SK-N-SH (cell line): ENCODE measurements at regions not wholly inside any gene's neighbourhood (a gene's known extent, or its start where the extent isn't known, plus 50 kb on each side); places are given as distances from the start of the nearest gene placed in this dataset.
"Not testable (repeated sequence)": the region's sequence is repeated elsewhere in the genome, so short reads cannot be mapped to it uniquely, and the experiment has no call there.

Experiments
- CTCF ChIA-PET: fragments of 300-600, 350-600 bp; formaldehyde crosslinking; extraction: SDS; loops from one replicate; lab custom pipeline; 2021; lab: Yijun Ruan, JAX
- POLR2A ChIA-PET: fragments of 350-600 bp; sonication (Branson Sonifier 250); formaldehyde crosslinking; extraction: SDS; loops from one replicate; lab custom pipeline; 2020; ENCODE audit warnings: antibody characterized with exemption, inconsistent platforms; lab: Yijun Ruan, JAX
- DNase-seq: peaks from one replicate; pipeline ENCODE4 v3.0.0; 2012
- H2AFZ ChIP-seq: fragments of 200-600 bp; sonication (generic); 2 replicates; pipeline ENCODE4 v1.8.1; 2016; ENCODE audit warnings: antibody characterized with exemption, mild to moderate bottlenecking, low read depth
- H3F3A ChIP-seq: fragments of 200-600 bp; sonication (generic); replicated peaks from 2 replicates; pipeline ENCODE3; 2016; ENCODE audit warnings: antibody characterized with exemption, mild to moderate bottlenecking; ENCODE audit not compliant: insufficient read depth
- H3K27ac ChIP-seq, 2 experiments: fragments of 200-500 bp in 1 of 2; fragments of 200-600 bp in 1 of 2; sonication (Bioruptor generic) in 1 of 2; sonication (generic), shearing (Covaris generic) in 1 of 2; 2 replicates each; pipeline versions ENCODE4 v1.5.1 to v1.6.1; 2014 to 2016; ENCODE audit warnings: low read depth in 2 of 2, inconsistent platforms in 1 of 2, low read length in 1 of 2, mild to moderate bottlenecking in 1 of 2, mixed read lengths in 1 of 2
- H3K27me3 ChIP-seq: fragments of 200-600 bp; sonication (generic), shearing (Covaris generic); 2 replicates; pipeline ENCODE4 v1.6.1; 2016; ENCODE audit warnings: mixed run types; ENCODE audit not compliant: insufficient read depth
- H3K36me3 ChIP-seq, 2 experiments: fragments of 200-500 bp in 1 of 2; fragments of 200-600 bp in 1 of 2; sonication (Bioruptor generic) in 1 of 2; sonication (generic) in 1 of 2; replicated peaks in 1 of 2; 2 replicates each; pipeline versions ENCODE3 to v1.5.1; 2014 to 2016; ENCODE audit warnings: low read length in 1 of 2, mild to moderate bottlenecking in 1 of 2; ENCODE audit not compliant: insufficient read depth in 2 of 2, control insufficient read depth in 1 of 2
- H3K4me1 ChIP-seq, 2 experiments: fragments of 200-500 bp in 1 of 2; fragments of 200-600 bp in 1 of 2; sonication (Bioruptor generic) in 1 of 2; sonication (generic), shearing (Covaris generic) in 1 of 2; 2 replicates each; pipeline versions ENCODE4 v1.5.1 to v1.6.1; 2014 to 2016; ENCODE audit warnings: low read depth in 1 of 2, low read length in 1 of 2, mixed run types in 1 of 2; ENCODE audit not compliant: insufficient read depth in 2 of 2, control insufficient read depth in 1 of 2
- H3K4me2 ChIP-seq: fragments of 200-600 bp; sonication (generic), shearing (Covaris generic); 2 replicates; pipeline ENCODE4 v1.6.1; 2017; ENCODE audit warnings: mixed run types
- H3K4me3 ChIP-seq, 2 experiments: fragments of 200-500 bp in 1 of 2; fragments of 200-600 bp in 1 of 2; sonication (Bioruptor generic) in 1 of 2; sonication (generic), shearing (Covaris generic) in 1 of 2; 2 replicates each; pipeline versions ENCODE4 v1.5.1 to v1.8.1; 2014 to 2016; ENCODE audit warnings: low read depth in 2 of 2, inconsistent platforms in 1 of 2, low read length in 1 of 2, mild to moderate bottlenecking in 1 of 2, mixed read lengths in 1 of 2, moderate library complexity in 1 of 2
- H3K79me2 ChIP-seq: fragments of 200-600 bp; sonication (generic); 2 replicates; pipeline ENCODE4 v1.8.1; 2017; ENCODE audit warnings: mild to moderate bottlenecking; ENCODE audit not compliant: insufficient read depth
- H3K9ac ChIP-seq: fragments of 200-600 bp; sonication (generic); 2 replicates; pipeline ENCODE4 v1.6.1; 2017; ENCODE audit warnings: mixed run types
- H3K9me2 ChIP-seq: fragments of 200-600 bp; sonication (generic); 2 replicates; pipeline ENCODE4 v1.6.1; 2017; ENCODE audit warnings: mixed run types
- H3K9me3 ChIP-seq: fragments of 200-600 bp; sonication (generic); 2 replicates; pipeline ENCODE4 v1.6.1; 2017; ENCODE audit warnings: mixed run types, mild to moderate bottlenecking, moderate library complexity
- H4K20me1 ChIP-seq: fragments of 200-600 bp; sonication (generic); 2 replicates; pipeline ENCODE4 v1.6.1; 2017; ENCODE audit warnings: mild to moderate bottlenecking, mixed run types; ENCODE audit not compliant: insufficient read depth
- TEAD4 ChIP-seq: IDR thresholded peaks from 2 replicates; pipeline ENCODE4 v1.4.0; 2012; ENCODE audit warnings: mild to moderate bottlenecking, borderline replicate concordance; ENCODE audit not compliant: insufficient read depth
- WGBS: methylation state at CpG from one replicate; pipeline ENCODE4 v1.1.6; 2017; ENCODE audit warnings: low lambda C conversion rate; 5-methylcytosine and 5-hydroxymethylcytosine counted together
- TF ChIP-seq, protein P1 (sequence below): fragments of 200-600 bp; sonication (generic); IDR thresholded peaks from 2 replicates; pipeline ENCODE4 v1.6.1; 2017; ENCODE audit warnings: antibody characterized with exemption, mild to moderate bottlenecking, moderate library complexity
- TF ChIP-seq, protein P2 (sequence below): fragments of 150-350 bp; IDR thresholded peaks from 2 replicates; pipeline ENCODE4 v1.6.1; 2017; ENCODE audit warnings: antibody characterized with exemption, low read length, low read depth, borderline replicate concordance
- TF ChIP-seq, protein P3 (sequence below): IDR thresholded peaks from 2 replicates; pipeline ENCODE4 v1.4.0; 2012; ENCODE audit warnings: low read depth, borderline replicate concordance

DNA sequence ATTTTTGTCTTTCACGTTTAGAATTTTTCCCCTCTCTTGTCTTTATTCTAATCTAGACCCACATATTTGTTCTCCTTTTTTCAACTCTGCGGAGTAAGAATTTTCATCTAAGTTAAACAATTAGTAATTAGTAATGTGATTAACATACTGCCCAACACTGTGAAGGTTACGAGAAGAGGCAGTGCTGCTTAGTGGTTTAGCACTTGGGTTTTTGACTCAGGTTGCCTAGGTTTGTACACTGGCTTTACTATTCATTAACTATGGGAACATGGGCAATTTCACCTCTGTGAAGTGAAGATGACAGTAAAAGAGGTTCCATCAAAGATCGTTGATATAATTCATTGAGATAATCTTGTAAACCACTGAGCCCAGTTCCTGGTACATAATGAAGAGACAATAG lies 82.2 kb upstream of the PNPT1 start:
- H3K9ac ChIP-seq, result no peak overlapping the region
- ChIA-PET POLR2A (no interaction called here), CTCF (no interaction called here)
- H2AFZ ChIP-seq, result no peak overlapping the region
- no peak overlapping the region for H3K27ac ChIP-seq
- H3K4me3 ChIP-seq, result no peak overlapping the region
- H3K9me2 ChIP-seq, result no peaks in the 10 kb centered on the region
- H3K4me1 ChIP-seq, result peaks cover 0 to 13% of the 10 kb centered on the region in 2 experiments; a peak in 3 of 4 replicates
- no peaks in the 10 kb centered on the region for H4K20me1 ChIP-seq
- TF ChIP-seq TEAD4, result no peak
- TF ChIP-seq, protein P1, sequence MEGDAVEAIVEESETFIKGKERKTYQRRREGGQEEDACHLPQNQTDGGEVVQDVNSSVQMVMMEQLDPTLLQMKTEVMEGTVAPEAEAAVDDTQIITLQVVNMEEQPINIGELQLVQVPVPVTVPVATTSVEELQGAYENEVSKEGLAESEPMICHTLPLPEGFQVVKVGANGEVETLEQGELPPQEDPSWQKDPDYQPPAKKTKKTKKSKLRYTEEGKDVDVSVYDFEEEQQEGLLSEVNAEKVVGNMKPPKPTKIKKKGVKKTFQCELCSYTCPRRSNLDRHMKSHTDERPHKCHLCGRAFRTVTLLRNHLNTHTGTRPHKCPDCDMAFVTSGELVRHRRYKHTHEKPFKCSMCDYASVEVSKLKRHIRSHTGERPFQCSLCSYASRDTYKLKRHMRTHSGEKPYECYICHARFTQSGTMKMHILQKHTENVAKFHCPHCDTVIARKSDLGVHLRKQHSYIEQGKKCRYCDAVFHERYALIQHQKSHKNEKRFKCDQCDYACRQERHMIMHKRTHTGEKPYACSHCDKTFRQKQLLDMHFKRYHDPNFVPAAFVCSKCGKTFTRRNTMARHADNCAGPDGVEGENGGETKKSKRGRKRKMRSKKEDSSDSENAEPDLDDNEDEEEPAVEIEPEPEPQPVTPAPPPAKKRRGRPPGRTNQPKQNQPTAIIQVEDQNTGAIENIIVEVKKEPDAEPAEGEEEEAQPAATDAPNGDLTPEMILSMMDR, result no peak
- TF ChIP-seq, protein P2, sequence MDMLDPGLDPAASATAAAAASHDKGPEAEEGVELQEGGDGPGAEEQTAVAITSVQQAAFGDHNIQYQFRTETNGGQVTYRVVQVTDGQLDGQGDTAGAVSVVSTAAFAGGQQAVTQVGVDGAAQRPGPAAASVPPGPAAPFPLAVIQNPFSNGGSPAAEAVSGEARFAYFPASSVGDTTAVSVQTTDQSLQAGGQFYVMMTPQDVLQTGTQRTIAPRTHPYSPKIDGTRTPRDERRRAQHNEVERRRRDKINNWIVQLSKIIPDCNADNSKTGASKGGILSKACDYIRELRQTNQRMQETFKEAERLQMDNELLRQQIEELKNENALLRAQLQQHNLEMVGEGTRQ, result no peak
- TF ChIP-seq, protein P3, sequence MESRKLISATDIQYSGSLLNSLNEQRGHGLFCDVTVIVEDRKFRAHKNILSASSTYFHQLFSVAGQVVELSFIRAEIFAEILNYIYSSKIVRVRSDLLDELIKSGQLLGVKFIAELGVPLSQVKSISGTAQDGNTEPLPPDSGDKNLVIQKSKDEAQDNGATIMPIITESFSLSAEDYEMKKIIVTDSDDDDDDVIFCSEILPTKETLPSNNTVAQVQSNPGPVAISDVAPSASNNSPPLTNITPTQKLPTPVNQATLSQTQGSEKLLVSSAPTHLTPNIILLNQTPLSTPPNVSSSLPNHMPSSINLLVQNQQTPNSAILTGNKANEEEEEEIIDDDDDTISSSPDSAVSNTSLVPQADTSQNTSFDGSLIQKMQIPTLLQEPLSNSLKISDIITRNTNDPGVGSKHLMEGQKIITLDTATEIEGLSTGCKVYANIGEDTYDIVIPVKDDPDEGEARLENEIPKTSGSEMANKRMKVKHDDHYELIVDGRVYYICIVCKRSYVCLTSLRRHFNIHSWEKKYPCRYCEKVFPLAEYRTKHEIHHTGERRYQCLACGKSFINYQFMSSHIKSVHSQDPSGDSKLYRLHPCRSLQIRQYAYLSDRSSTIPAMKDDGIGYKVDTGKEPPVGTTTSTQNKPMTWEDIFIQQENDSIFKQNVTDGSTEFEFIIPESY, result no peak
- peaks cover 16% of the 10 kb centered on the region for H3F3A ChIP-seq
- H3K4me2 ChIP-seq, result no peak overlapping the region
- H3K9me3 ChIP-seq, result no peaks in the 10 kb centered on the region
- no peak for DNase-seq
- no peaks in the 10 kb centered on the region for H3K27me3 ChIP-seq
- H3K79me2 ChIP-seq, result no peaks in the 10 kb centered on the region
- H3K36me3 ChIP-seq, result no peaks in the 10 kb centered on the region
- WGBS, result 43% methylated on average over 4 of the region's 4 CpGs

- H3K27me3 ChIP-seq, H3K4me1 ChIP-seq, H4K20me1 ChIP-seq, CTCF ChIA-PET, POLR2A ChIA-PET, H3K79me2 ChIP-seq, DNase-seq, H3K9me3 ChIP-seq, H3K27ac ChIP-seq, H3F3A ChIP-seq, H3K9me2 ChIP-seq, H3K36me3 ChIP-seq, H3K4me2 ChIP-seq, H3K4me3 ChIP-seq, H2AFZ ChIP-seq, H3K9ac ChIP-seq: not testable (repeated sequence)
- WGBS, result no CpG with 5 or more reads among the region's 31 CpGs
Observed at GRCh38 chr2:55773651-55774050, 80.0 kb upstream of the PNPT1 start.
